Neural progenitor cell (in vitro differentiated cells): ENCODE measurements at regions not wholly inside any gene's neighbourhood (a gene's known extent, or its start where the extent isn't known, plus 50 kb on each side); places are given as distances from the start of the nearest gene placed in this dataset.

ENCODE experiments used
- CTCF ChIP-seq: fragments of 200-600 bp; sonication (generic); IDR thresholded peaks from 2 replicates; pipeline ENCODE4 v1.5.1; 2017; ENCODE audit warnings: antibody characterized with exemption, mild to moderate bottlenecking
- EZH2 ChIP-seq: fragments of 200-600 bp; sonication (generic); IDR thresholded peaks from 2 replicates; pipeline ENCODE4 v1.6.1; 2017; ENCODE audit warnings: antibody characterized with exemption, mild to moderate bottlenecking, moderate library complexity
- EZH2phosphoT487 ChIP-seq: fragments of 200-600 bp; sonication (generic); IDR thresholded peaks from 2 replicates; pipeline ENCODE4 v1.6.1; 2017; ENCODE audit warnings: antibody characterized with exemption

GRCh38 chr2:18819566-18819965 lies 230.2 kb upstream of the NT5C1B start:
- no peak for TF ChIP-seq CTCF
- TF ChIP-seq EZH2 = no peak
- TF ChIP-seq EZH2phosphoT487 = no peak
